Mesenchymal stem cell (in vitro differentiated cells and primary cell): ENCODE measurements at regions not wholly inside any gene's neighbourhood (a gene's known extent, or its start where the extent isn't known, plus 50 kb on each side); places are given as distances from the start of the nearest gene placed in this dataset.

Experiments
- DNase-seq: peaks from one replicate; pipeline ENCODE4 v3.0.0-alpha.2; 2013
- H2AFZ ChIP-seq: one replicate; pipeline ENCODE4 v1.6.1; 2013; ENCODE audit warnings: low read depth, mild to moderate bottlenecking, control low read depth, inconsistent platforms, low read length, moderate library complexity
- H2AK5ac ChIP-seq: 2 replicates; pipeline ENCODE4 v1.6.1; 2013; ENCODE audit warnings: low read length, moderate library complexity, mild to moderate bottlenecking, inconsistent platforms; ENCODE audit not compliant: severe bottlenecking
- H2BK120ac ChIP-seq: one replicate; pipeline ENCODE4 v1.6.1; 2013; ENCODE audit warnings: low read depth, mild to moderate bottlenecking, inconsistent platforms, low read length, moderate library complexity
- H2BK12ac ChIP-seq, 2 experiments: one replicate each; pipeline ENCODE4 v1.6.1; 2013; ENCODE audit warnings: inconsistent platforms in 2 of 2, low read length in 2 of 2, mild to moderate bottlenecking in 2 of 2, moderate library complexity in 2 of 2, control low read depth in 1 of 2
- H2BK15ac ChIP-seq: one replicate; pipeline ENCODE4 v1.6.1; 2013; ENCODE audit warnings: mild to moderate bottlenecking, low read depth, inconsistent platforms; ENCODE audit not compliant: poor library complexity, severe bottlenecking
- H2BK5ac ChIP-seq: 2 replicates; pipeline ENCODE4 v1.6.1; 2013; ENCODE audit warnings: low read depth, mild to moderate bottlenecking, low read length, control low read depth, inconsistent platforms; ENCODE audit not compliant: poor library complexity, severe bottlenecking
- H3K14ac ChIP-seq, 2 experiments: one replicate each; pipeline ENCODE4 v1.6.1; 2013; ENCODE audit warnings: inconsistent platforms in 2 of 2, low read length in 2 of 2, control low read depth in 1 of 2, mild to moderate bottlenecking in 1 of 2, moderate library complexity in 1 of 2
- H3K18ac ChIP-seq, 2 experiments: one replicate each; pipeline ENCODE4 v1.6.1; 2013; ENCODE audit warnings: inconsistent platforms in 2 of 2, low read length in 2 of 2, control low read depth in 1 of 2, low read depth in 1 of 2, mild to moderate bottlenecking in 1 of 2
- H3K23ac ChIP-seq, 2 experiments: one replicate each; pipeline ENCODE4 v1.6.1; 2013; ENCODE audit warnings: inconsistent platforms in 2 of 2, low read length in 2 of 2, mild to moderate bottlenecking in 2 of 2, moderate library complexity in 2 of 2, control low read depth in 1 of 2
- H3K27ac ChIP-seq: 2 replicates; pipeline ENCODE4 v1.5.1; 2013; ENCODE audit warnings: mild to moderate bottlenecking, moderate library complexity, low read length, control low read depth, inconsistent platforms; ENCODE audit not compliant: poor library complexity, severe bottlenecking
- H3K27me3 ChIP-seq, 2 experiments: 2 replicates each; pipeline versions ENCODE4 v1.6.1 to v1.7.0; 2013; ENCODE audit warnings: low read length in 2 of 2, mild to moderate bottlenecking in 2 of 2, moderate library complexity in 2 of 2, control low read depth in 1 of 2, inconsistent platforms in 1 of 2; ENCODE audit not compliant: control insufficient read depth in 1 of 2, insufficient read depth in 1 of 2
- H3K36me3 ChIP-seq, 2 experiments: 2 replicates each; pipeline versions ENCODE4 v1.6.1 to v1.7.0; 2013; ENCODE audit warnings: low read length in 2 of 2, control low read depth in 1 of 2, inconsistent platforms in 1 of 2, low read depth in 1 of 2, mild to moderate bottlenecking in 1 of 2; ENCODE audit not compliant: insufficient read depth in 2 of 2, control insufficient read depth in 1 of 2
- H3K4ac ChIP-seq, 2 experiments: one replicate each; pipeline ENCODE4 v1.6.1; 2013; ENCODE audit warnings: inconsistent platforms in 2 of 2, low read length in 2 of 2, mild to moderate bottlenecking in 2 of 2, moderate library complexity in 2 of 2, control low read depth in 1 of 2, low read depth in 1 of 2
- H3K4me1 ChIP-seq: 2 replicates; pipeline ENCODE4 v1.6.1; 2013; ENCODE audit warnings: low read depth, low read length, control low read depth; ENCODE audit not compliant: control insufficient read depth, insufficient read depth
- H3K4me2 ChIP-seq: 2 replicates; pipeline ENCODE4 v1.6.1; 2013; ENCODE audit warnings: low read length, mild to moderate bottlenecking, inconsistent platforms; ENCODE audit not compliant: poor library complexity, severe bottlenecking
- H3K4me3 ChIP-seq, 2 experiments: 2 replicates each; pipeline versions ENCODE4 v1.5.1 to v1.7.0; 2013; ENCODE audit warnings: low read length in 2 of 2, mild to moderate bottlenecking in 2 of 2, control low read depth in 1 of 2, low read depth in 1 of 2; ENCODE audit not compliant: insufficient read depth in 1 of 2
- H3K79me1 ChIP-seq: replicated peaks from 2 replicates; pipeline ENCODE4 v1.6.1; 2013; ENCODE audit warnings: mild to moderate bottlenecking, control low read depth, low read length, inconsistent platforms; ENCODE audit not compliant: poor library complexity, severe bottlenecking
- H3K9ac ChIP-seq: 2 replicates; pipeline ENCODE4 v1.7.0; 2013; ENCODE audit warnings: mild to moderate bottlenecking, low read length, moderate library complexity
- H3K9me3 ChIP-seq: 2 replicates; pipeline ENCODE4 v1.7.0; 2013; ENCODE audit warnings: mild to moderate bottlenecking, low read length; ENCODE audit not compliant: control insufficient read depth
- H4K8ac ChIP-seq: one replicate; pipeline ENCODE4 v1.6.1; 2013; ENCODE audit warnings: inconsistent platforms, mild to moderate bottlenecking, low read length, moderate library complexity
- H4K91ac ChIP-seq: one replicate; pipeline ENCODE4 v1.6.1; 2013; ENCODE audit warnings: mild to moderate bottlenecking, low read length, inconsistent platforms
- WGBS: methylation state at CpG from one replicate; pipeline ENCODE4 v1.1.7; 2013; ENCODE audit warnings: mixed read lengths; 5-methylcytosine and 5-hydroxymethylcytosine counted together

DNA sequence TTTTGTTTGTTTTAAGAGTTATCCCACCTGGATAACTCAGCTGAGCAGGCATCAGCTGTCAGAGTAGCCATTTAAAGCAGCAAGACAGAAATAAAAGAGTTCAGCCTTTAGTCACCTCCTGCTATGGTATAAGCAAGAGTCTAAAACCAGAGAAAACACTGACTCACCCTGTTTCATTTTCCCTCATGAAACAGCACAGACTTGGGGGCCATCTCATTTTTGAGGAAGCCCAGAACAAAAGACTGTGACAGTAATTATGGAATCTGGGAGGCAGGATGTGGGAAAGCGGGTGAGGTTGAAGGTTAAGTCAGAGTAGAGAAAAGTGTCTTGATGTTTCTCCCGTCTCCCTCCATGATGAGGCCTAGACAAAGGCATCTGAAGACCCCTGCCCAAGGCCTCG is 90.2 kb upstream of the FAM174A start:
- no peaks in the 10 kb centered on the region for H3K9me3 ChIP-seq
- no peak overlapping the region for H3K4me3 ChIP-seq
- no peak overlapping the region for H2BK5ac ChIP-seq
- H3K27ac ChIP-seq = peak overlapping the region; percentile 6
- no peak overlapping the region for H2AFZ ChIP-seq
- H4K8ac ChIP-seq = no peak overlapping the region
- no peak overlapping the region for H4K91ac ChIP-seq
- H3K18ac ChIP-seq = no peak overlapping the region
- H2BK12ac ChIP-seq = no peak overlapping the region
- H3K36me3 ChIP-seq = no peaks in the 10 kb centered on the region
- H2BK120ac ChIP-seq = no peak overlapping the region
- H3K4me1 ChIP-seq = no peaks in the 10 kb centered on the region
- no peak overlapping the region for H3K14ac ChIP-seq
- H3K4me2 ChIP-seq = no peak overlapping the region
- peak; percentile 37 for DNase-seq
- no peak overlapping the region for H3K23ac ChIP-seq
- H3K27me3 ChIP-seq = no peaks in the 10 kb centered on the region
- H2AK5ac ChIP-seq = no peak overlapping the region
- H3K4ac ChIP-seq = no peak overlapping the region
- no peak overlapping the region for H2BK15ac ChIP-seq
- no peaks in the 10 kb centered on the region for H3K79me1 ChIP-seq
- H3K9ac ChIP-seq = no peak overlapping the region
- 74% methylated on average over 3 of the region's 3 CpGs for WGBS

DNA sequence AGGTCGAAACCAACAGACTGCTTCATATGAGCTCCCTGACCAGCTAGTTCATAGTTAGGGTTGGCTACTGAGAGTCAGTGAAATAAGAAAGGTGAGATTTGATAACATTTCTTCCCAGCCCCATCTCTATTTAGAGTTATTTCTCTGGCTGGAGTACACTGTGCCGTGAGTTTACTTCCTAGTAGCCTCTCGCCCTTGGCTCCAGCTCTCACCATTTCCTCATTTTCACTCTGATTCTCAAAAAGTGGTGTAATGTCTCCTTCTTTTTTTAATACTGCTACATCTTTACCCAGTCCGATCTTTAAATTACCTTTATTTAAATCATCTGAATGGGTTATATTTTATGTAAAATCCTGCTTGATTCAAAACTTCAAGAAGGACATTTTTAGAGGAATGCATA is 100.4 kb upstream of the FAM174A start:
- DNase-seq = no peak
- Histone ChIP-seq H3K9ac (no peak overlapping the region), H2BK5ac (no peak overlapping the region), H3K23ac (no peak overlapping the region), H3K4me3 (no peak overlapping the region), H3K27me3 (no peaks in the 10 kb centered on the region), H3K18ac (no peak overlapping the region), H3K14ac (no peak overlapping the region), H3K4me1 (no peaks in the 10 kb centered on the region), H4K91ac (no peak overlapping the region), H2BK120ac (no peak overlapping the region), H3K4ac (no peak overlapping the region), H2AK5ac (no peak overlapping the region), H3K36me3 (no peaks in the 10 kb centered on the region), H3K9me3 (no peaks in the 10 kb centered on the region), H2BK15ac (no peak overlapping the region), H3K79me1 (no peaks in the 10 kb centered on the region), H4K8ac (no peak overlapping the region), H3K4me2 (no peak overlapping the region), H2BK12ac (no peak overlapping the region), H2AFZ (no peak overlapping the region), H3K27ac (no peak overlapping the region)
- 90% methylated on average over 2 of the region's 4 CpGs for WGBS

DNA sequence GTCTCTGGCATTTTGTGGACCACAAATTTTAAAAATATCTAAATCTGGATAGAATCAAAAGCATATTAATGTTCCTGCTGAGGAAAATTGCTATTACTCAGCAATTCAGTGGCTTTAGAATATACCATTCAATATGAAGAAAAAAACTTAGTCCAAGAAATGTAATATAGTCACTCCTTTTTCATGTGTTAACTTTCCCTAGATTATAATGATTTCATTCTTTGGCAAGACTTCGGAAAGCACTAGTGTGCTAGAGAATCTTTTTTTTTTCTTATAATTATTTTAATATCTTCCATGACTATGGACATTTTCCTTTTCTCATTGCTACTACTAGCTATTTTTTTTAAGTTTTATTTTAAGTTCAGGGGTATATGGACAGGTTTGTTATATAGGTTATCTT is 102.4 kb upstream of the FAM174A start:
- H2BK12ac ChIP-seq = no peak overlapping the region
- H3K27me3 ChIP-seq = no peaks in the 10 kb centered on the region
- DNase-seq = no peak
- H4K8ac ChIP-seq = no peak overlapping the region
- H2AFZ ChIP-seq = no peak overlapping the region
- no peak overlapping the region for H3K4me3 ChIP-seq
- no peak overlapping the region for H3K4me2 ChIP-seq
- no peaks in the 10 kb centered on the region for H3K9me3 ChIP-seq
- no CpG with 5 or more reads among the region's 1 CpG for WGBS
- no peaks in the 10 kb centered on the region for H3K36me3 ChIP-seq
- no peaks in the 10 kb centered on the region for H3K79me1 ChIP-seq
- no peak overlapping the region for H3K4ac ChIP-seq
- no peak overlapping the region for H3K27ac ChIP-seq
- no peak overlapping the region for H3K14ac ChIP-seq
- no peak overlapping the region for H4K91ac ChIP-seq
- no peak overlapping the region for H3K18ac ChIP-seq
- H2BK120ac ChIP-seq = no peak overlapping the region
- H2BK15ac ChIP-seq = no peak overlapping the region
- H3K23ac ChIP-seq = no peak overlapping the region
- no peak overlapping the region for H2BK5ac ChIP-seq
- no peaks in the 10 kb centered on the region for H3K4me1 ChIP-seq
- H3K9ac ChIP-seq = no peak overlapping the region
- no peak overlapping the region for H2AK5ac ChIP-seq

DNA sequence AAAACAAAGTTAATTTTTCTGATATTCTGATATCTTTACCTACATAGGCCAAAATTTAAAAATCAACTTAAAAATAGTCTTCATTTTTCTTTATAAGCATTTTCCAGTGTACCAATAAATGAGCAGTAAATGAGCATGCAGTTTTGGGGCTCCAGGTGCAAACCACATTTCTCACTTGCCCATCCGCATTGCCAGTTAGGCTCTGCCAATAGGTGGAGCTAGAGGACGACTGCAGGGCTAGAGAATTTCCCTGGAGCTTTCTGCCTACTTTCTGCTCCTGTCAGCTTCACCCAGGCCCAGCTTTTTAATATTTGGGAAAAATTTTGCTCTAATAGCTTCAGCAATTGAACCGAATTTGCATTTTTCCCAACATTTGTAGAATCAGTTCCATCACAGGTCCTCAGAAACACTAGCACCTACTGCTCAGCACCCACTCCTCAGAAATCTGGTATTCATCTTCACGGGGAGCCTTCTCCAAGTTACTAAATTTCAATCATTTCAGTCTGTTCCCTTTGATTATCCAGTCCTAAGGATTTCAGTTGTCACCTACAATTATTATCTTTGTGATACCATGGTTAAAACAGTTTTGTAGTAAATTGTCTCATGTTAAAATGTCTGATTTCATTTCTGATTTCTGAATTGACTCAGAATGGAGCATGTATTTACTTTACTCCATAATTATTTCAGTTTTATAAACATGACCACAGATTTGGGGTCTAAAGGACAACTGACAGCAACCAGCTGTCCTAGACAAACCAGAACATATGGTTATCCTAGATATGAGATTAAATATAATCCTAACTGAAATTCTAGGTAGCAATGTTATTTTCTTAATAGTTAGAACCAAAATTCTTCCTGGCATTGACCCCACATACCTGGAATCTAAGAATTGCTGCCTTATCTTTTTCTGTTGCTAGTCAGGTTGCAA is 104.6 kb upstream of the FAM174A start:
- H3K4me2 ChIP-seq = no peak overlapping the region
- H3K27me3 ChIP-seq = no peaks in the 10 kb centered on the region
- H2BK15ac ChIP-seq = no peak overlapping the region
- H3K4ac ChIP-seq = no peak overlapping the region
- 31% methylated on average over 4 of the region's 4 CpGs for WGBS
- H2BK5ac ChIP-seq = no peak overlapping the region
- no peak overlapping the region for H2BK120ac ChIP-seq
- no peak overlapping the region for H3K18ac ChIP-seq
- no peak overlapping the region for H2AK5ac ChIP-seq
- peaks cover 2% of the 10 kb centered on the region for H3K9me3 ChIP-seq
- no peaks in the 10 kb centered on the region for H3K4me1 ChIP-seq
- H3K79me1 ChIP-seq = no peaks in the 10 kb centered on the region
- H4K91ac ChIP-seq = no peak overlapping the region
- H3K27ac ChIP-seq = no peak overlapping the region
- H2BK12ac ChIP-seq = no peak overlapping the region
- H3K4me3 ChIP-seq = no peak overlapping the region
- no peak overlapping the region for H3K23ac ChIP-seq
- H3K36me3 ChIP-seq = no peaks in the 10 kb centered on the region
- no peak overlapping the region for H3K9ac ChIP-seq
- H2AFZ ChIP-seq = no peak overlapping the region
- H4K8ac ChIP-seq = no peak overlapping the region
- H3K14ac ChIP-seq = no peak overlapping the region
- peak; percentile 55 for DNase-seq
